Amniotic epithelial cell (primary cell): ENCODE measurements at regions not wholly inside any gene's neighbourhood (a gene's known extent, or its start where the extent isn't known, plus 50 kb on each side); places are given as distances from the start of the nearest gene placed in this dataset.

Experiments
- DNase-seq: peaks from one replicate; pipeline ENCODE4 v3.0.0-alpha.2; 2010; ENCODE audit warnings: low read depth

GRCh38 chr4:96097040-96097607, 257.2 kb downstream of the PDHA2 start:
- peak; percentile 49 for DNase-seq

GRCh38 chr4:96097693-96098092, 257.8 kb downstream of the PDHA2 start:
- no peak for DNase-seq

GRCh38 chr4:96099031-96099430, 259.1 kb downstream of the PDHA2 start:
- no peak for DNase-seq

- DNase-seq = peak; percentile 82
Observed at GRCh38 chr4:96102541-96103026, 262.7 kb downstream of the PDHA2 start.

- peak; percentile 83 for DNase-seq
Observed at GRCh38 chr4:96103086-96103485, 263.2 kb downstream of the PDHA2 start.

GRCh38 chr4:96108146-96108545, 268.3 kb downstream of the PDHA2 start:
- peak; percentile 82 for DNase-seq

GRCh38 chr4:96112631-96113030, 272.7 kb downstream of the PDHA2 start:
- DNase-seq = no peak

- peak; percentile 10 for DNase-seq
Observed at GRCh38 chr4:96120206-96120605, 280.3 kb downstream of the PDHA2 start.

GRCh38 chr4:96126227-96126626, 286.3 kb downstream of the PDHA2 start:
- DNase-seq = no peak

GRCh38 chr4:96131186-96131585, 291.3 kb downstream of the PDHA2 start:
- DNase-seq = peak; percentile 54

GRCh38 chr4:96134806-96135205, 294.9 kb downstream of the PDHA2 start:
- DNase-seq = no peak

GRCh38 chr4:96136056-96136455, 296.2 kb downstream of the PDHA2 start:
- peak; percentile 36 for DNase-seq

GRCh38 chr4:96139251-96139929, 299.5 kb downstream of the PDHA2 start:
- DNase-seq = no peak

- peak; percentile 66 for DNase-seq
Observed at GRCh38 chr4:96145601-96146000, 305.7 kb downstream of the PDHA2 start.

GRCh38 chr4:96146686-96147085, 306.8 kb downstream of the PDHA2 start:
- DNase-seq = no peak

- DNase-seq = no peak
Observed at GRCh38 chr4:96149894-96150293, 310.0 kb downstream of the PDHA2 start.

- DNase-seq = peak; percentile 59
Observed at GRCh38 chr4:96150466-96150865, 310.6 kb downstream of the PDHA2 start.

GRCh38 chr4:96152824-96153223, 312.9 kb downstream of the PDHA2 start:
- no peak for DNase-seq

GRCh38 chr4:96154676-96155075, 314.8 kb downstream of the PDHA2 start:
- DNase-seq = no peak

GRCh38 chr4:96162636-96163035, 322.7 kb downstream of the PDHA2 start:
- peak; percentile 99 for DNase-seq

- peak; percentile 99 for DNase-seq
Observed at GRCh38 chr4:96164814-96165351, 325.0 kb downstream of the PDHA2 start.

- peak; percentile 70 for DNase-seq
Observed at GRCh38 chr4:96166806-96167205, 326.9 kb downstream of the PDHA2 start.

- DNase-seq = no peak
Observed at GRCh38 chr4:96170198-96170597, 330.3 kb downstream of the PDHA2 start.

- no peak for DNase-seq
Observed at GRCh38 chr4:96173756-96174155, 333.9 kb downstream of the PDHA2 start.
